ENCODE measurements at regions not wholly inside any gene's neighbourhood (a gene's known extent, or its start where the extent isn't known, plus 50 kb on each side); places are given as distances from the start of the nearest gene placed in this dataset.

GRCh38 chr4:63232058-63232457, 1177.2 kb downstream of the TECRL start:
- H3K4me3 ChIP-seq (ENCODE audit: low read depth, low read length): no peak overlapping the region
- no peak for TF ChIP-seq CTCF (IDR thresholded peaks at IDR 0.05; ENCODE audit: low read depth, low read length)

GRCh38 chr4:63226229-63226628, 1183.0 kb downstream of the TECRL start:
- no peak for TF ChIP-seq CTCF (IDR thresholded peaks at IDR 0.05; ENCODE audit: low read depth, low read length)

GRCh38 chr4:63222466-63222865, 1186.8 kb downstream of the TECRL start:
- no peak overlapping the region for H3K4me3 ChIP-seq (ENCODE audit: low read depth, low read length)
- TF ChIP-seq CTCF (IDR thresholded peaks at IDR 0.05; ENCODE audit: low read depth, low read length): no peak

More at GRCh38 chr4:63226229-63226628, 1183.0 kb downstream of the TECRL start:
- H3K4me3 ChIP-seq (ENCODE audit: low read depth, low read length): no peak overlapping the region

GRCh38 chr4:63221477-63221876, 1187.8 kb downstream of the TECRL start:
- no peak for TF ChIP-seq CTCF (IDR thresholded peaks at IDR 0.05; ENCODE audit: low read depth, low read length)
- H3K4me3 ChIP-seq (ENCODE audit: low read depth, low read length): no peak overlapping the region

GRCh38 chr4:63218856-63219255, 1190.4 kb downstream of the TECRL start:
- no peak overlapping the region for H3K4me3 ChIP-seq (ENCODE audit: low read depth, low read length)
- no peak for TF ChIP-seq CTCF (IDR thresholded peaks at IDR 0.05; ENCODE audit: low read depth, low read length)

GRCh38 chr4:63214076-63214475, 1195.2 kb downstream of the TECRL start:
- H3K4me3 ChIP-seq (ENCODE audit: low read depth, low read length): no peak overlapping the region
- TF ChIP-seq CTCF (IDR thresholded peaks at IDR 0.05; ENCODE audit: low read depth, low read length): no peak

GRCh38 chr4:63211776-63212479, 1197.3 kb downstream of the TECRL start:
- H3K4me3 ChIP-seq (ENCODE audit: low read depth, low read length): no peak overlapping the region
- no peak for TF ChIP-seq CTCF (IDR thresholded peaks at IDR 0.05; ENCODE audit: low read depth, low read length)

Measured in WI38 (cell line).